Vagina (tissue), 2 donors: ENCODE measurements at regions not wholly inside any gene's neighbourhood (a gene's known extent, or its start where the extent isn't known, plus 50 kb on each side); places are given as distances from the start of the nearest gene placed in this dataset.

Experiments
- POLR2A ChIP-seq, 2 donors: fragments of 450-650 bp; IDR thresholded peaks; one replicate each; pipeline ENCODE4 v1.6.1; 2017; ENCODE audit warnings: antibody characterized with exemption in 2 of 2, mild to moderate bottlenecking in 2 of 2, moderate library complexity in 2 of 2
- POLR2AphosphoS5 ChIP-seq, 2 donors: sonication (generic); formaldehyde crosslinking; IDR thresholded peaks; one replicate each; pipeline ENCODE4 v1.9.0; 2017; ENCODE audit warnings: antibody characterized with exemption in 2 of 2, mild to moderate bottlenecking in 2 of 2, low read depth in 1 of 2; ENCODE audit not compliant: insufficient read depth in 1 of 2
- TF ChIP-seq, protein P1 (sequence below), 3 experiments: fragments of 450-650 bp in 2 of 3; fragments of 200-600 bp in 1 of 3; sonication (generic) in 1 of 3; IDR thresholded peaks; one replicate each; pipeline ENCODE4 v1.5.1; 2017 to 2019; ENCODE audit warnings: antibody characterized with exemption in 3 of 3, mild to moderate bottlenecking in 2 of 3, moderate library complexity in 2 of 3

DNA sequence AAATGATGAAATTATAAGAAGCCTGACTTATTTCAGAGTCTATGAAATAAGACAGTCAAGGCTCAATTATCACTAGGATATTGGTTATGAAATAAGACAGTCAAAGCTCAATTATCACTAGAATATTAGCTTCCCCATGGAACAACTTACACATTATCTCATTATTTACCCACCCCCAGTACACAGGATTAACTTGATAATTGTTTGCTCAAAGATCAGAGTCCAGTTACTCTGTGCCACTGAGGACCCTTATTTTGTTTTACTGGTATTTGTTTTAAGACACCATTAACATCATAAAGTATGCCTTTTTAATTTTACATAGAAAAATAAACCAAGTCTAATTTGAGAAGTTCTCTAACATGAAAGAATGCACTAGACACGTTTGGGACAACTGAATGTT, 225.4 kb downstream of the SI start:
- TF ChIP-seq, protein P1, sequence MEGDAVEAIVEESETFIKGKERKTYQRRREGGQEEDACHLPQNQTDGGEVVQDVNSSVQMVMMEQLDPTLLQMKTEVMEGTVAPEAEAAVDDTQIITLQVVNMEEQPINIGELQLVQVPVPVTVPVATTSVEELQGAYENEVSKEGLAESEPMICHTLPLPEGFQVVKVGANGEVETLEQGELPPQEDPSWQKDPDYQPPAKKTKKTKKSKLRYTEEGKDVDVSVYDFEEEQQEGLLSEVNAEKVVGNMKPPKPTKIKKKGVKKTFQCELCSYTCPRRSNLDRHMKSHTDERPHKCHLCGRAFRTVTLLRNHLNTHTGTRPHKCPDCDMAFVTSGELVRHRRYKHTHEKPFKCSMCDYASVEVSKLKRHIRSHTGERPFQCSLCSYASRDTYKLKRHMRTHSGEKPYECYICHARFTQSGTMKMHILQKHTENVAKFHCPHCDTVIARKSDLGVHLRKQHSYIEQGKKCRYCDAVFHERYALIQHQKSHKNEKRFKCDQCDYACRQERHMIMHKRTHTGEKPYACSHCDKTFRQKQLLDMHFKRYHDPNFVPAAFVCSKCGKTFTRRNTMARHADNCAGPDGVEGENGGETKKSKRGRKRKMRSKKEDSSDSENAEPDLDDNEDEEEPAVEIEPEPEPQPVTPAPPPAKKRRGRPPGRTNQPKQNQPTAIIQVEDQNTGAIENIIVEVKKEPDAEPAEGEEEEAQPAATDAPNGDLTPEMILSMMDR (IDR thresholded peaks at IDR 0.05), result no peak
- TF ChIP-seq POLR2A (IDR thresholded peaks at IDR 0.05), result no peak
- TF ChIP-seq POLR2AphosphoS5 (IDR thresholded peaks at IDR 0.05; ENCODE audit: insufficient read depth in 1 of 2, low read depth in 1 of 2), result no peak
